Lung (tissue), 11 donors: ENCODE measurements at regions not wholly inside any gene's neighbourhood (a gene's known extent, or its start where the extent isn't known, plus 50 kb on each side); places are given as distances from the start of the nearest gene placed in this dataset.

Source experiments
- ATAC-seq: fragments of 200-7000 bp; cut with Tn5 transposase; one replicate; pipeline ENCODE4 v1.9.1; 2020; ENCODE audit warnings: moderate number of reproducible peaks; ENCODE audit not compliant: insufficient read depth, low FRiP score
- DNase-seq, 3 donors: peaks; one replicate each; pipeline ENCODE4 v3.0.0-alpha.2; 2013 to 2017
- H3K27ac ChIP-seq, 2 donors: one replicate each; pipeline ENCODE4 v1.5.1; 2013; ENCODE audit warnings: mild to moderate bottlenecking in 2 of 2, moderate library complexity in 2 of 2, control low read depth in 1 of 2, inconsistent platforms in 1 of 2, low read depth in 1 of 2, low read length in 1 of 2
- H3K27me3 ChIP-seq, 3 donors: one replicate each; pipeline ENCODE4 v1.5.1; 2013; ENCODE audit warnings: low read length in 2 of 3; ENCODE audit not compliant: control insufficient read depth in 3 of 3, insufficient read depth in 3 of 3
- H3K36me3 ChIP-seq, 4 donors: one replicate each; pipeline ENCODE4 v1.5.1; 2013; ENCODE audit warnings: low read length in 4 of 4, mild to moderate bottlenecking in 1 of 4, moderate library complexity in 1 of 4; ENCODE audit not compliant: control insufficient read depth in 4 of 4, insufficient read depth in 4 of 4
- H3K4me1 ChIP-seq, 5 donors: one replicate each; pipeline ENCODE4 v1.5.1; 2013; ENCODE audit warnings: low read length in 5 of 5, mild to moderate bottlenecking in 2 of 5, moderate library complexity in 1 of 5; ENCODE audit not compliant: control insufficient read depth in 5 of 5, insufficient read depth in 5 of 5
- H3K4me3 ChIP-seq: one replicate; pipeline ENCODE4 v1.5.1; 2013; ENCODE audit warnings: mild to moderate bottlenecking, control low read depth, moderate library complexity
- H3K9ac ChIP-seq, 2 donors: one replicate each; pipeline ENCODE4 v1.5.1; 2013; ENCODE audit warnings: low read length in 2 of 2, control low read depth in 1 of 2; ENCODE audit not compliant: insufficient read depth in 1 of 2
- H3K9me3 ChIP-seq, 4 donors: one replicate each; pipeline ENCODE4 v1.5.1; 2013; ENCODE audit warnings: low read length in 3 of 4, mild to moderate bottlenecking in 1 of 4, moderate library complexity in 1 of 4; ENCODE audit not compliant: control insufficient read depth in 4 of 4, insufficient read depth in 3 of 4
- WGBS, 2 donors: extraction: QIAGEN DNeasy Blood & Tissue Kit; methylation state at CpG; one replicate each; pipeline ENCODE4 v1.1.7; 2013; 5-methylcytosine and 5-hydroxymethylcytosine counted together
- TF ChIP-seq, protein P1 (sequence below): IDR thresholded peaks from 2 replicates; pipeline ENCODE4 v1.5.1; 2012; ENCODE audit warnings: mild to moderate bottlenecking; ENCODE audit errors: control extremely low read depth, extremely low read depth
- donor health status: control.
- donor health status: control.
- donor health status: Bipolar disorder and iron deficiency.
- donor health status: healthy.
- donor health status: DM: yes; HTN: yes; CAD: no.

DNA sequence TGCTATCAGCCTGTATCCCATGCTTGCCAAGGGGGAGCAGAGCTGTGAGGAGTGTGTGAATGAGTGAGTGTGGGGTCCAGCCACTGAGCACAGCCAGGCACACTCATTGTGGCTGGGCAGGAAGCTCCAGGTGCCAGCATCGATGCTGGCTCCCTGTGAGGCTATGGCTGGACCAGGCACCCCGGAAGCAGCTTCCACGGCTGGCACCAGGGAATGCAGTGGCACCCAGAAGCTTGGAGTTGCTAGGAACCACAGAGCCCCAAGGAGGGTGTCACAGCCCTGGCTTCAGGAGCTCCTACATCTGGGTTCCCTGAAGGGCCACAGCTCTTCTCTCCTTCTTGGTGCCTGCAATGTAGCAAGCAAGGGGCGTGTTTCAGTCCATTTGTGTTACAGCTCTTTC is 625.9 kb upstream of the RAG2 start:
- DNase-seq, result no peak
- TF ChIP-seq, protein P1, sequence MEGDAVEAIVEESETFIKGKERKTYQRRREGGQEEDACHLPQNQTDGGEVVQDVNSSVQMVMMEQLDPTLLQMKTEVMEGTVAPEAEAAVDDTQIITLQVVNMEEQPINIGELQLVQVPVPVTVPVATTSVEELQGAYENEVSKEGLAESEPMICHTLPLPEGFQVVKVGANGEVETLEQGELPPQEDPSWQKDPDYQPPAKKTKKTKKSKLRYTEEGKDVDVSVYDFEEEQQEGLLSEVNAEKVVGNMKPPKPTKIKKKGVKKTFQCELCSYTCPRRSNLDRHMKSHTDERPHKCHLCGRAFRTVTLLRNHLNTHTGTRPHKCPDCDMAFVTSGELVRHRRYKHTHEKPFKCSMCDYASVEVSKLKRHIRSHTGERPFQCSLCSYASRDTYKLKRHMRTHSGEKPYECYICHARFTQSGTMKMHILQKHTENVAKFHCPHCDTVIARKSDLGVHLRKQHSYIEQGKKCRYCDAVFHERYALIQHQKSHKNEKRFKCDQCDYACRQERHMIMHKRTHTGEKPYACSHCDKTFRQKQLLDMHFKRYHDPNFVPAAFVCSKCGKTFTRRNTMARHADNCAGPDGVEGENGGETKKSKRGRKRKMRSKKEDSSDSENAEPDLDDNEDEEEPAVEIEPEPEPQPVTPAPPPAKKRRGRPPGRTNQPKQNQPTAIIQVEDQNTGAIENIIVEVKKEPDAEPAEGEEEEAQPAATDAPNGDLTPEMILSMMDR, result no peak
- no peaks in the 10 kb centered on the region for H3K36me3 ChIP-seq
- no peak for ATAC-seq
- no peak overlapping the region for H3K9ac ChIP-seq
- 91 to 93% methylated on average over 4 of the region's 4 CpGs for WGBS, 2 donors
- no peak overlapping the region for H3K27ac ChIP-seq
- no peaks in the 10 kb centered on the region for H3K27me3 ChIP-seq
- H3K9me3 ChIP-seq, result peaks cover 0 to 15% (median 0%) of the 10 kb centered on the region in 4 donors
- peaks cover 0 to 5% (median 0%) of the 10 kb centered on the region in 5 donors for H3K4me1 ChIP-seq
- H3K4me3 ChIP-seq, result no peak overlapping the region

DNA sequence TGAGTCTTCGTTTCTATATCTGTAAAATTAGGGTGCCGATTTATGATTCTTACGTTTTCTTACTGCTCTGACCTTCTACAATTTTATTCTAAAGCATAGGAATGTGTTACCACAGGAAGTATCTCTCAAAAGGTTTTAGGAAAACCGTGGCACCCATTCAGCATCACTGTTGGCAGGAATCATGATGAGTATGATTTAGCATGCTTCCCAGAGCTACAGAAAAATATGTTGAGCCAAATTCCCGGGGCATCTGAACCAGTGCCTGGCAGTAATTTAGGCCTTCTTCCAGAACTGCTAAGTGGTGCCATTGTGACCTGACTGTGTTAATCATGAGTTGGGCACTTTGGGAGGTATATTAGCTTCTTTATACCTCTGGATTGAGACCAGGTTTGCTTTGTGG is 605.0 kb upstream of the RAG2 start:
- Histone ChIP-seq H3K4me1 (no peaks in the 10 kb centered on the region), H3K36me3 (no peaks in the 10 kb centered on the region), H3K4me3 (no peak overlapping the region), H3K27ac (no peak overlapping the region), H3K9me3 (peaks cover 0 to 5% (median 1%) of the 10 kb centered on the region in 4 donors), H3K9ac (no peak overlapping the region), H3K27me3 (no peaks in the 10 kb centered on the region)
- whole genome bisulfite sequencing, 2 donors, result 82% methylated on average over 5 of the region's 5 CpGs
- TF ChIP-seq, protein P1, result no peak
- no peak for DNase-seq
- no peak for ATAC-seq

DNA sequence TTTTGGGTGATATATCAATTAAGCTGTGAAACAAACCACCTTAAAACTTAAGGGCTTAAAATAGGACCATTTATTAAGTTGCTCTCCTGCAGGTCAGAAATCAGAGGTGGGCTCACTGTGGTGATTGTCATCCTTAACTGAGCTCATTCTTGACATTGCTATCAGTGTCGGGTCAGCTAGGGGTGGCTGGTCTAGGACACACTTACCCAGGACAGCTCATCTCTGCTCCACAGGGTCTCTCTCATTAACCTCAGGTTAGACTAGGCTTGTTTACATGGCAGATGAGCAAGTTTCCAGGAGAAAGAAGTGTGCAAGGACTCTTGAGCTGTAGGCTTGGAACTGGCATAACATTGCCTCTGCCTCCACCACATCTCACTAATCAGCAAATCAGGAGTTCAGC is 601.0 kb upstream of the RAG2 start:
- no peak overlapping the region for H3K27ac ChIP-seq
- no peaks in the 10 kb centered on the region for H3K4me1 ChIP-seq
- H3K9ac ChIP-seq, result no peak overlapping the region
- H3K36me3 ChIP-seq, result no peaks in the 10 kb centered on the region
- WGBS, 2 donors, result 39 to 51% methylated on average over 1 of the region's 1 CpG
- H3K27me3 ChIP-seq, result no peaks in the 10 kb centered on the region
- H3K4me3 ChIP-seq, result no peak overlapping the region
- no peak for DNase-seq
- ATAC-seq, result no peak
- no peaks in the 10 kb centered on the region for H3K9me3 ChIP-seq
- TF ChIP-seq, protein P1, result no peak

DNA sequence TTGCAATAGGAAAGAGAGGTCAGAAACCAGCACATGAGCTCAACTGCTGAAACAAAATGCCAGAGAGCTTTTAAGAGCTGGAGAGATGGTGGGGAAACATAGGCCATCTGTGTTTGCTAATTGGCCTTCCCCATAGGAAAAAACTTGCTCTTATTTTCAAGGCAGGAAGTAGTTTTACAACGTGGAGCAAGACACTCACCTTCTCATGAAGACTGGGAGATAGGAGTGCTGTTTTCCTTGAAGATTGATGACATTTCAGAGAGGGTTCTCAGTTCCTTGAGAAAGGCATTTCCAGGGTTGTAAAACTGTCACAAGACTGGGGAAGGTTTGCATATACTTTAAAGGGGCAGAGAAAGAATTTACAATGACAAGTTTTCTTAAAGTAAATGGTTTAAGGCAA is 586.3 kb upstream of the RAG2 start:
- H3K4me3 ChIP-seq, result no peak overlapping the region
- H3K36me3 ChIP-seq, result no peaks in the 10 kb centered on the region
- H3K27me3 ChIP-seq, result no peaks in the 10 kb centered on the region
- H3K27ac ChIP-seq, result no peak overlapping the region
- TF ChIP-seq, protein P1, result no peak
- no peak overlapping the region for H3K9ac ChIP-seq
- no peak for ATAC-seq
- no peak for DNase-seq
- H3K4me1 ChIP-seq, result no peaks in the 10 kb centered on the region
- peaks cover 0 to 7% (median 0%) of the 10 kb centered on the region in 4 donors for H3K9me3 ChIP-seq
- WGBS, 2 donors, result 0 to 4% methylated on average over 1 of the region's 1 CpG
